ENCODE measurements at regions not wholly inside any gene's neighbourhood (a gene's known extent, or its start where the extent isn't known, plus 50 kb on each side); places are given as distances from the start of the nearest gene placed in this dataset.

DNA sequence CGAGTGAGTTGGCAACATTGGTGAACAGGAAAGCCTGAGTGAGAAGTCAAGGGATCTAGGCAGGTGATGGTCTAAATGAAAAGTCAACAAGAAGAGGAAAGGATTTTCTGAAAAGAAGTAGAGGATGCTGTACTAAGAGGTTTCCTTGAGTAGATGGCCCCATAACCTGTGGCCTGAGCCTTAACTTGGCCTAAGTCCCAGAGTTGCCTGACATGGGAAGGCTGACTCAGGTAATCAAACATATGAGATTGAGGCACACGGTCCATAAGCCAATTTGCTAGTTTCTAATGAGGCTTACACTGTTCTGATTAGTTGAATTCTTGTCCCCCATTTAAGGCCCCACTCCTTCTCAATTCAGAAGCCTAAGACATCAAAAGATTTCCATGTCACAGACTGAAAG, 262.5 kb upstream of the LMCD1 start:
- no peak for TF ChIP-seq EZH2 (IDR thresholded peaks at IDR 0.05; ENCODE audit: borderline replicate concordance, control insufficient read depth, low read depth, low read length)
- TF ChIP-seq, protein P1, sequence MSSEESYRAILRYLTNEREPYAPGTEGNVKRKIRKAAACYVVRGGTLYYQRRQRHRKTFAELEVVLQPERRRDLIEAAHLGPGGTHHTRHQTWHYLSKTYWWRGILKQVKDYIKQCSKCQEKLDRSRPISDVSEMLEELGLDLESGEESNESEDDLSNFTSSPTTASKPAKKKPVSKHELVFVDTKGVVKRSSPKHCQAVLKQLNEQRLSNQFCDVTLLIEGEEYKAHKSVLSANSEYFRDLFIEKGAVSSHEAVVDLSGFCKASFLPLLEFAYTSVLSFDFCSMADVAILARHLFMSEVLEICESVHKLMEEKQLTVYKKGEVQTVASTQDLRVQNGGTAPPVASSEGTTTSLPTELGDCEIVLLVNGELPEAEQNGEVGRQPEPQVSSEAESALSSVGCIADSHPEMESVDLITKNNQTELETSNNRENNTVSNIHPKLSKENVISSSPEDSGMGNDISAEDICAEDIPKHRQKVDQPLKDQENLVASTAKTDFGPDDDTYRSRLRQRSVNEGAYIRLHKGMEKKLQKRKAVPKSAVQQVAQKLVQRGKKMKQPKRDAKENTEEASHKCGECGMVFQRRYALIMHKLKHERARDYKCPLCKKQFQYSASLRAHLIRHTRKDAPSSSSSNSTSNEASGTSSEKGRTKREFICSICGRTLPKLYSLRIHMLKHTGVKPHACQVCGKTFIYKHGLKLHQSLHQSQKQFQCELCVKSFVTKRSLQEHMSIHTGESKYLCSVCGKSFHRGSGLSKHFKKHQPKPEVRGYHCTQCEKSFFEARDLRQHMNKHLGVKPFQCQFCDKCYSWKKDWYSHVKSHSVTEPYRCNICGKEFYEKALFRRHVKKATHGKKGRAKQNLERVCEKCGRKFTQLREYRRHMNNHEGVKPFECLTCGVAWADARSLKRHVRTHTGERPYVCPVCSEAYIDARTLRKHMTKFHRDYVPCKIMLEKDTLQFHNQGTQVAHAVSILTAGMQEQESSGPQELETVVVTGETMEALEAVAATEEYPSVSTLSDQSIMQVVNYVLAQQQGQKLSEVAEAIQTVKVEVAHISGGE (CRISPR knock-in tag; IDR thresholded peaks at IDR 0.05): no peak
- no peak for TF ChIP-seq SIX5 (IDR thresholded peaks at IDR 0.05; ENCODE audit: low read depth, low read length, severe bottlenecking)
- no peak for TF ChIP-seq MYC (IDR thresholded peaks at IDR 0.05; ENCODE audit: insufficient read depth, insufficient read length, insufficient replicate concordance, low read length, severe bottlenecking)
